ENCODE measurements at regions not wholly inside any gene's neighbourhood (a gene's known extent, or its start where the extent isn't known, plus 50 kb on each side); places are given as distances from the start of the nearest gene placed in this dataset.

GRCh38 chr16:52647588-52647987 is 100.6 kb upstream of the TOX3 start:
- no peak for TF ChIP-seq CTCF (conservative IDR thresholded peaks at IDR 0.05)
- no peak for TF ChIP-seq ZFX (IDR thresholded peaks at IDR 0.05)
- H3K27ac ChIP-seq, result no peak overlapping the region

- no peak overlapping the region for H3K27ac ChIP-seq
- TF ChIP-seq ZFX (IDR thresholded peaks at IDR 0.05) (no peak), CTCF (conservative IDR thresholded peaks at IDR 0.05) (no peak)
Measured at GRCh38 chr16:52643006-52643405, 96.1 kb upstream of the TOX3 start.

GRCh38 chr16:52634528-52634927 is 87.6 kb upstream of the TOX3 start:
- TF ChIP-seq ZFX (IDR thresholded peaks at IDR 0.05) (no peak), CTCF (conservative IDR thresholded peaks at IDR 0.05) (no peak)

GRCh38 chr16:52634104-52634503 is 87.2 kb upstream of the TOX3 start:
- no peak overlapping the region for H3K27ac ChIP-seq
- TF ChIP-seq ZFX (IDR thresholded peaks at IDR 0.05), result no peak

More at GRCh38 chr16:52634528-52634927, 87.6 kb upstream of the TOX3 start:
- H3K27ac ChIP-seq, result no peak overlapping the region

GRCh38 chr16:52633230-52633629 is 86.3 kb upstream of the TOX3 start:
- TF ChIP-seq CTCF (conservative IDR thresholded peaks at IDR 0.05) (no peak), ZFX (IDR thresholded peaks at IDR 0.05) (no peak)
- H3K27ac ChIP-seq, result no peak overlapping the region

GRCh38 chr16:52631711-52632110 is 84.8 kb upstream of the TOX3 start:
- no peak for TF ChIP-seq CTCF (conservative IDR thresholded peaks at IDR 0.05)
- TF ChIP-seq ZFX (IDR thresholded peaks at IDR 0.05), result no peak
- H3K27ac ChIP-seq, result no peak overlapping the region

GRCh38 chr16:52630711-52631110 is 83.8 kb upstream of the TOX3 start:
- H3K27ac ChIP-seq, result no peak overlapping the region
- TF ChIP-seq CTCF (conservative IDR thresholded peaks at IDR 0.05), result no peak

- H3K27ac ChIP-seq, result no peak overlapping the region
- no peak for TF ChIP-seq ZFX (IDR thresholded peaks at IDR 0.05)
- TF ChIP-seq CTCF (conservative IDR thresholded peaks at IDR 0.05), result no peak
Measured at GRCh38 chr16:52629296-52629695, 82.4 kb upstream of the TOX3 start.

All from C4-2B (cell line).